DMS 273 (cell line): ENCODE measurements at regions not wholly inside any gene's neighbourhood (a gene's known extent, or its start where the extent isn't known, plus 50 kb on each side); places are given as distances from the start of the nearest gene placed in this dataset.

Experiments
- DNase-seq: peaks from one replicate; lab custom pipeline; 2025; ENCODE audit not compliant: unreplicated experiment; lab: John Stamatoyannopoulos, UW

- DNase-seq = no peak
Measured at GRCh38 chr2:75772908-75773630, 62.4 kb upstream of the GCFC2 start.

- no peak for DNase-seq
Measured at GRCh38 chr2:75765798-75766197, 55.1 kb upstream of the GCFC2 start.

GRCh38 chr2:75764611-75765010 is 53.9 kb upstream of the GCFC2 start:
- no peak for DNase-seq
